ENCODE measurements at regions not wholly inside any gene's neighbourhood (a gene's known extent, or its start where the extent isn't known, plus 50 kb on each side); places are given as distances from the start of the nearest gene placed in this dataset.
"Not testable (repeated sequence)": the region's sequence is repeated elsewhere in the genome, so short reads cannot be mapped to it uniquely, and the experiment has no call there.

GRCh38 chr4:49580166-49580565, 594.1 kb downstream of the CWH43 start:
- not testable (repeated sequence) for TF ChIP-seq POLR2A, CTCF (IDR thresholded peaks at IDR 0.05)

All from esophagus squamous epithelium (tissue), 4 donors.